Kidney tubule cell (primary cell): ENCODE measurements at regions not wholly inside any gene's neighbourhood (a gene's known extent, or its start where the extent isn't known, plus 50 kb on each side); places are given as distances from the start of the nearest gene placed in this dataset.

Source experiments
- DNase-seq: peaks from one replicate; pipeline ENCODE4 v3.0.0-alpha.2; 2018; ENCODE audit warnings: low spot score

- peak; percentile 12 for DNase-seq
Observed at GRCh38 chr9:18149471-18150011, 324.4 kb upstream of the ADAMTSL1 start.

- DNase-seq = no peak
Observed at GRCh38 chr9:18154661-18155060, 319.3 kb upstream of the ADAMTSL1 start.

DNA sequence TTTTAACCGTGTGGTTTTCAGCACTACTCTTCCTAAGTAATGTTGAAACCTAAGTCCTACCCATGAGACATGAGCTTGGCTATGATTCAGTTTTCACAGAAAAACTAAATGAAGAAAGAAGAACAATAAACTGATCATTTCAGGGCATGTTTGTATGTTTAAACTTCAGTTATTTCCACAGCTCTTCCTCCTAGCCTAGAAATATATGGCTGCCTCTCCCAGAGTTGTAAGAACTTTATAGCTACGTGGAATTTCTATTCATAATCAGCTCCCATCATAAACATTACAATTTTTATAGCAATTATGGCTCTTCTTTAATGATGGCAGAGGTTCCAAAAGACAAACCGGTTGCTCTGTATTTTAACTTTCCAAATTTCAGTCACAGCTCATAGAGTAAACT is 314.7 kb upstream of the ADAMTSL1 start:
- no peak for DNase-seq

GRCh38 chr9:18163146-18163545 is 310.8 kb upstream of the ADAMTSL1 start:
- no peak for DNase-seq

DNA sequence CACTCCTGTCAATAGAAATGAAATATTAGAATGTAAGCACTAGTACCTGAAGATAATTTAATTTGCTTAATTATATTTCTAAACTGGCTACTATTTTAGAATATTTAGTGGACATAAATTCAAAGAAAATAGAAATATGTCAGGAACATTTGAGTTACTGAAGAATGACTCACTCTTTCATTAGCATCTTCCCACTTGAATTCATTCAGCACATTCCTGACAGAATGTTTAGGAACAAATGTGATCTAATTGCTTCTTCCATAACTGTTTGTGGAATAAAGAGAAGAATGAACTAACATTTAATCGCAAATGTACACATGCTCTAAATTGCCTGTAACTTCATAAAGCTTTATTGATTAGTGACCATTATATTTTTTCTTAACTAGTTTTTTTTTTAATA is 306.2 kb upstream of the ADAMTSL1 start:
- no peak for DNase-seq

GRCh38 chr9:18173923-18174322 is 300.0 kb upstream of the ADAMTSL1 start:
- peak; percentile 6 for DNase-seq

DNA sequence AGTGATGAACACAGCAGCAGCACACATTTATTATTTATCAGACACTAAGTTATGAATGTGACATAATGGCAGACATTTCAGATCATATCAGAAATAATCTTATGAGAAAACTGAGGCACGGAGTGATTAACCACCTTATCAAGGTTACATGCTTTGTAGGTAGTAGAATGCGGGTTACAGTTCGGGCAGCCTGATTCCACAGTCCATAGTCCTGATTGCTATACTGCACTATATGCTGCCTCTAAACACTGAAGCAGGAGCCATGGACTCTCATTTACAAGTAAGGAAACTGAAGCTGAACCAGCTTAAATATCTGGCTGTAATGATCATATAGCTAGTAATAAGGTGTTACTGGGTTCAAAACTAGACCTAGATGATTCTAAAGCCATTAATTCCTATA is 291.3 kb upstream of the ADAMTSL1 start:
- no peak for DNase-seq

- DNase-seq = no peak
Observed at GRCh38 chr9:18183974-18184373, 290.0 kb upstream of the ADAMTSL1 start.

DNA sequence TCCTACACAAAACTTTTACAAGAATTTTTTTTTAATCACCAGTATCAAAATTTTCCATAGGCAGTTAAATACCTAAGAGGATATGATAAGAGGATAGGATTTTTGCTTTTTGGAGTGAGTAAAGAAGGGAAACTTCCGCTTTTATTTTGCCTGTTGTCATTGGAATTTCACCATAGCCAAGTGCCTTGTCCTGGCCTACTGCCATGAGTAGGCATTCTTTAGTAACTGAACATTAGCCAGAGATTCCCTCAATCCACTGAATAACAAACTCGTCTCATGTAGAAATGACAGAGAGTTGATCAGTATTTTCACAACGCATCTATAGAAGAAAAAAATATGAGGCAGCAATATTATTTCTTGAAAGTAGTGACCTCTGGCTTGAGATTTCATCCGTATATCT is 289.6 kb upstream of the ADAMTSL1 start:
- DNase-seq = peak; percentile 71

DNA sequence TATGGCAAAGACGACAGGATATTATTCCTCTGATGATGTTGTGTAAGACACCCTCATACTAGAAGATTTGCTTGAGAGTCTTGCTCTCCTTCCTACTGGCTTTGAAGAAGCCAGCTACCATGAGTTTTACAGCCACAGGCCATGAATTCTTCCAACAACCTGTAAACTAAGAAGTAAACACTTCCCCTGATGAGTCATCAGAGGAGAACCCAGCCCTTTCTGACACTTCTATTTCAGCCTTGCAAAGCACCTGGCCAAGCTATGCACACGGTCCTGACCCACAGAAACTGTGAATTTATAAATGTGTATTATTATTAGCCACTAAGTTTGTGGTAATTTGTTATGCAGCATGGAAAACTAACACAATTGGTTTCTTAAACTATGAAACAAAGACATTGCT is 288.8 kb upstream of the ADAMTSL1 start:
- DNase-seq = peak; percentile 60

GRCh38 chr9:18188971-18189370 is 285.0 kb upstream of the ADAMTSL1 start:
- DNase-seq = no peak

DNA sequence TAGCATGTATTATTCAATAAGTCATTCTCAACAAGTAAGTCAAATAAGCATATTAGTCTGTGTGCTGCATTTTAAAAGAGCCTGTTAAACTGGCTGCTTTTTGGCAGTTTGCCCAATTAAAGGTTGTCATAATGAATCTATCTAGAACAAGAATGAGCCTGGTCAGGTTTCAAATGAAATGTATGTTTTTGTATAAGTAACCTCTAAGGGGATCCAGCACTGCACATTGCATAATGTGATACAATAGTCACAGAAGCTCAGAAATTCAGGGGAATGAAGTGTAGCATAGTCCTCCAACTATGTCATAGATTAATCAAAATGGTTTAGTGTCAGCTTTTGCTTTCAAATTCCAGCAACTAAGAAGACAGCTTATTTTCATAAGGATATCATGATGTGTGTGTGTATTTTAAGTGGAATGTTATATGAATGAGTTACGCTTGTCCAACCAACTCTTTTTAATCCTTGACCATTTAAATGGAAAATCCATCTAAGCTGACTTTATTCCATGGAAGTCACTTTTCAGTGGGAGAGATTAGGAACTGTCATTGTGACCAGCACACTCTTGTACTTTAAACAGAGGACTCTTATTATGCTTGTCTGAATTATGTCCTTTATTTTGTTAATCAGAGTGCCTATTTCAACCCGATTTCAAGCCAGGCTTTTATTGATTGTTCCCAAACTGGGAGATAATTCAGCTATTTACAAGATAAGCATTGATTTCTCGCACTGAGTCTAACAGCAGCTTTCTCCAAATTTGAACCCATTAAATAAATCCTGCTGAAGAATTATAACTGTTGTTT is 283.9 kb upstream of the ADAMTSL1 start:
- no peak for DNase-seq

GRCh38 chr9:18190671-18191374 is 283.1 kb upstream of the ADAMTSL1 start:
- no peak for DNase-seq

- DNase-seq = peak; percentile 20
Observed at GRCh38 chr9:18194316-18194715, 279.6 kb upstream of the ADAMTSL1 start.

DNA sequence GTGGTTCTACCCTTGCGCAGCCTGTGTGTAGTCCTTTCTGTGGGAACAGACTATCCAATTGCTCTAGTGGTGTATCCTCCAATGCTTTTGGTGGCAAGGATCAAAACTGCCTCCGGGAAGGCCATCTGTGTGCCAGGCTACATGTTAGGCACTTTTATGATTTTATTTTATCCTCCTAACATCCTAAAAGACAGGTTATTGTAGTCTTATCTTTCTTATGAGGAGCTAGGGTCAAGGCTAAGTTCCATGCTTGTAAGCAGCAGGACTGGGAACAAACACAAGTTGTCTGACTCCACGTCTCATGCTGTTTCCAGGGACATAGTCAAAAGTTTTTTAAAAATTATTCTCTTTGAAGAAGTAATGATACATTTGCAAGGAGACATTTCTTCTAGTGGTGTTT is 278.7 kb upstream of the ADAMTSL1 start:
- no peak for DNase-seq

DNA sequence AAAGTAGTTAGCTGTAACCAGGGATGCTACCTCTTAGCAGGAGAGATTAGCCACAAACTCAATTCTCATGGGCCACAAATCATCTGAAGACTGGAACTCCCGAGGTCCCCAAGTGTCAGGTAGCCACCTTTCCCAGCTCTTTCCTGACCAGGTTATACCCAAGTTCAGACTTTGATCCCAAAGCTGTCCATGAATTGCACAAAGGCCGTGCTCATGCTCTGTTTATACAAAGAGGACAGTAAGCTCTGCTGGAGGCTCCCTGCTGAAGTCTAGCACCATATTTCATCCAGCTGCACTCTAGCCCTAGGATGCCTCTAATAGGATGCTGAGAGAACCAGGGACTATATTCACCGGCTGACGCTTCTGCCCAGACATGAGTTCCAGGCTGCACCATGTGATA is 271.0 kb upstream of the ADAMTSL1 start:
- no peak for DNase-seq

DNA sequence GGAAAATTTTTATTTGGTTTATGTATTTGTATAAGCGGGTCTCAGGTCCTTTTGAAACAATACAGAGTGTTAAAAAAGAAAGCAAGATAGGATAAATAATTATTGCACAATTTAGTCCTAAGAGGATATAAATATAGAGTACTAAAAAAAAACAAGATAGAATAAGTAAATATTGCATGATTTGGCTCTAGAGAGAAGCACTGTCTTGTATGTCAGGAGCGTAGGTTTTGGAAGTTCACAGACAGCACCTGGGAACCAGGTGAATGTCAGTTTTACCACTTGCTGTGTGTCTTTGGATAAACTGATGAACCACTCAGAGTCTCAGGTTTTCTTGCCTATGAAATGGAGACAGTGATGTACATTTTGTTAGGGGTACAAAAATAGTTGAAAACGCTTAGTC is 266.2 kb upstream of the ADAMTSL1 start:
- DNase-seq = no peak

- peak; percentile 66 for DNase-seq
Observed at GRCh38 chr9:18208166-18209059, 265.5 kb upstream of the ADAMTSL1 start.

GRCh38 chr9:18215626-18216025 is 258.3 kb upstream of the ADAMTSL1 start:
- no peak for DNase-seq

DNA sequence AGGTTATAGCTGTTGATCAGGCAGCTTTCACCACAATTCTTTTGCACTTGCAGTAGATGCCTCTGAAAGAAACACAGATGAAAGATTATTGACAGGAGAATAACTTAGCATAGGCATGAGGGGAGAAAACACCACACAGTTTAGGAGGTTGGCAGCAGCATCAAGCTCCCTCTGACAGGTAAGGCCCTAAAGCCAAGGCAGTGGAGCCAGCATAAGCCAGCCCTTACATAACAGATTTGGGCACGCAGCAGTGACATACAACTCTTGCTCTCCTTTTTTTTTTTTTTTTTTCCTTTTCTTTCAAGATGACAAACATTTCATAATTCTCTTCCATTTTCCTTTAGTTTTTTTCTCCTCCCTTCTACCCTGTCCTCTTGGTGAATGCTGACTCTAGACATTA is 257.6 kb upstream of the ADAMTSL1 start:
- no peak for DNase-seq

- no peak for DNase-seq
Observed at GRCh38 chr9:18228101-18228500, 245.9 kb upstream of the ADAMTSL1 start.

- DNase-seq = no peak
Observed at GRCh38 chr9:18229992-18230676, 243.8 kb upstream of the ADAMTSL1 start.
